Testis (tissue), 2 donors: ENCODE measurements at regions not wholly inside any gene's neighbourhood (a gene's known extent, or its start where the extent isn't known, plus 50 kb on each side); places are given as distances from the start of the nearest gene placed in this dataset.

Experiments
- DNase-seq: peaks from one replicate; pipeline ENCODE4 v3.0.0-alpha.2; 2019
- H3K27ac ChIP-seq, 2 donors: fragments of 200-600 bp; sonication (generic); one replicate each; pipeline ENCODE4 v1.5.1; 2019
- H3K27me3 ChIP-seq: fragments of 200-600 bp; sonication (generic); one replicate; pipeline ENCODE4 v1.5.1; 2019
- H3K36me3 ChIP-seq: fragments of 200-600 bp; sonication (generic); one replicate; pipeline ENCODE4 v1.5.1; 2017; ENCODE audit warnings: low read depth; ENCODE audit errors: missing control alignments
- H3K4me1 ChIP-seq: fragments of 200-600 bp; sonication (generic); one replicate; pipeline ENCODE4 v1.5.1; 2019
- H3K4me3 ChIP-seq, 2 donors: fragments of 200-600 bp; sonication (generic); one replicate each; pipeline ENCODE4 v1.5.1; 2017 to 2019
- H3K9me3 ChIP-seq: fragments of 200-600 bp; sonication (generic); one replicate; pipeline ENCODE4 v1.5.1; 2017
- POLR2A ChIP-seq: fragments of 450-650 bp; IDR thresholded peaks from one replicate; pipeline ENCODE4 v1.6.1; 2017; ENCODE audit warnings: antibody characterized with exemption, mild to moderate bottlenecking, moderate library complexity
- WGBS, 2 donors: methylation state at CpG; one replicate each; pipeline ENCODE4 v1.1.5; 2018; 5-methylcytosine and 5-hydroxymethylcytosine counted together
- intact Hi-C: fragments of 100-400 bp; cut with DNase I; formaldehyde crosslinking; loops from one replicate; pipeline ENCODE4 v1.15.1; 2023; ENCODE audit warnings: low total_unique reads
- TF ChIP-seq, protein P1 (sequence below), 3 experiments: fragments of 450-650 bp in 2 of 3; fragments of 200-600 bp in 1 of 3; sonication (generic) in 1 of 3; IDR thresholded peaks; one replicate each; pipeline ENCODE4 v1.5.1; 2016 to 2019; ENCODE audit warnings: antibody characterized with exemption in 3 of 3, mild to moderate bottlenecking in 2 of 3, moderate library complexity in 1 of 3

DNA sequence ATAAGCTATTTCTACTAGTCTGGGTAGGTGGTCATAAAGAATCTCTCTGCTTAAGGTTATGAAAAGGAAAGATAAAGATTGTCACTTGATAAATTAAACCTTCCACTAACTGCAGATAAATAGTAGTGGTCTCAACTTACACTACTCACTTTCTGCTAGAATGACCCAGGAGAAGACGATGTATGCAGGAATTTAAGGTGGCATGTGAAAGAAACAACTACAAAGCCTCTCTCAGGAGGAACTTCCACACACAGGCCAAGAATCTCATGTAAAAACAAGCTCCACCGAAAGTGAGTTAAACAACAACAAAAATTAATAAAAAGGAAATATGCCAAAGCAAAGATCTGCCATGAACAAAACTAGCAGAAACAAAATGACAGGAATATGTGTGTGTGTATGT is 165.4 kb downstream of the CDC14C start:
- H3K9me3 ChIP-seq: no peaks in the 10 kb centered on the region
- intact Hi-C loops: no loop called here
- no peak for DNase-seq
- TF ChIP-seq, protein P1, sequence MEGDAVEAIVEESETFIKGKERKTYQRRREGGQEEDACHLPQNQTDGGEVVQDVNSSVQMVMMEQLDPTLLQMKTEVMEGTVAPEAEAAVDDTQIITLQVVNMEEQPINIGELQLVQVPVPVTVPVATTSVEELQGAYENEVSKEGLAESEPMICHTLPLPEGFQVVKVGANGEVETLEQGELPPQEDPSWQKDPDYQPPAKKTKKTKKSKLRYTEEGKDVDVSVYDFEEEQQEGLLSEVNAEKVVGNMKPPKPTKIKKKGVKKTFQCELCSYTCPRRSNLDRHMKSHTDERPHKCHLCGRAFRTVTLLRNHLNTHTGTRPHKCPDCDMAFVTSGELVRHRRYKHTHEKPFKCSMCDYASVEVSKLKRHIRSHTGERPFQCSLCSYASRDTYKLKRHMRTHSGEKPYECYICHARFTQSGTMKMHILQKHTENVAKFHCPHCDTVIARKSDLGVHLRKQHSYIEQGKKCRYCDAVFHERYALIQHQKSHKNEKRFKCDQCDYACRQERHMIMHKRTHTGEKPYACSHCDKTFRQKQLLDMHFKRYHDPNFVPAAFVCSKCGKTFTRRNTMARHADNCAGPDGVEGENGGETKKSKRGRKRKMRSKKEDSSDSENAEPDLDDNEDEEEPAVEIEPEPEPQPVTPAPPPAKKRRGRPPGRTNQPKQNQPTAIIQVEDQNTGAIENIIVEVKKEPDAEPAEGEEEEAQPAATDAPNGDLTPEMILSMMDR (IDR thresholded peaks at IDR 0.05): no peak
- no peak for TF ChIP-seq POLR2A
- no peaks in the 10 kb centered on the region for H3K36me3 ChIP-seq
- H3K4me1 ChIP-seq: no peaks in the 10 kb centered on the region
- no peak overlapping the region for H3K27ac ChIP-seq
- H3K4me3 ChIP-seq: no peak overlapping the region
- H3K27me3 ChIP-seq: no peaks in the 10 kb centered on the region
- WGBS, 2 donors: 71 to 73% methylated on average over 2 of the region's 2 CpGs

DNA sequence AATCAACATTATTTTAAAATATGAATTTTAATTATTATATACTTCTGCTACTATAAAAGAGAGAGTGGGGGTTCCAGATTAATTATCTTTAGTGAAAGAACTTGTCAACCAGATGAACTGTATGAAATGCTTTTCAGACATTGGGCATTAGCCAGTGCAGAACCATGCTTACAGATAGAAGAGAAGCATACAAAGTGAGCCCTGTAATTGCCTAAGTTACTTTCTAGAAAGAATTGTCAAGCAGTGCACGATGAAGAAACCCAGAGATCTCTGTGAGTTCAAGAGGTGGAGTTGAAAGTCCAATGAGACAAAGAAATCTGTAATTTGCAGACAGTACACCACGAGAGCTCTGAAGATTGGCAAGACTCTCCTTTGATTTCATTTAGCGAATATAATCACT is 166.7 kb downstream of the CDC14C start:
- Histone ChIP-seq H3K4me3 (no peak overlapping the region), H3K27ac (no peak overlapping the region), H3K4me1 (no peaks in the 10 kb centered on the region), H3K36me3 (no peaks in the 10 kb centered on the region), H3K9me3 (no peaks in the 10 kb centered on the region), H3K27me3 (no peaks in the 10 kb centered on the region)
- TF ChIP-seq, protein P1 (IDR thresholded peaks at IDR 0.05): no peak
- TF ChIP-seq POLR2A: no peak
- intact Hi-C loops: no loop called here
- no peak for DNase-seq
- WGBS, 2 donors: 54 to 78% methylated on average over 3 of the region's 3 CpGs

DNA sequence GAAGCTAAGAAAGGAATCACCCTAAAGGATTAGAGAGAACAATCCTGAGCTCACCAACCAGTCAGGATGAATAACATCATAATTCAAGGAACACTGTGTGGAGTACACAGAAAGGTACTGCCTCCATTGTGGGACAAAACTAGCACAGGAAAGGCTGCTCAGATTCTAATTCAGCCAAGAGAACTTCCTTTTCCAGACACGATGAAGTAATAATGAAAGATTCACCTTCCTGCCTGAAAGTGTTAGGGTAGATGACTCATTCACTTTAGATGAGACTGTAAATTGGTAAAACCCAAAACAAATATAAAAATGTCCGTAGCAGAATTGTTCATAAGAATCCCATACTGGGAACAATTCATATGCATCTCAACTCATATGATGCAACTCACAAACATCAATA is 167.2 kb downstream of the CDC14C start:
- WGBS, 2 donors: 80 to 86% methylated on average over 2 of the region's 2 CpGs
- H3K4me1 ChIP-seq: no peaks in the 10 kb centered on the region
- intact Hi-C loops: no loop called here

DNA sequence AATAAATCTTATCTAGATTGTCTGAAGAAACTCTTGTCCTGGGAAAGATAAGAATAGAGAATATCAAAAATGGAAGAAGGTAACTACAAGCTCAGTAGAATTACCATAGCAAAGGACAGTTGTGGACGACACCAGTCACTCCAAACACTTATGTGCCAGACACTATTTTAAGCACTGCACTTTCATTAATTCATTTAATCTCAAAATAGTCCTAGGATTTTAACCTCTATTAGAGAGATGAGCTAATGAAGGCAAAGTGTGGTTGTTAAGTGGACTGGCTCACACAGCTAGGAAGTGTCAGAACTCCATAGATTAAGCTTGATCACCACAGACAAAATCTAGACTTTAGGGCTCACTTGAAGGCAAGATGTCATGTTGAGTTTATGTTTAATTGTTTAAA is 168.9 kb downstream of the CDC14C start:
- Histone ChIP-seq H3K4me3 (no peak overlapping the region), H3K36me3 (no peaks in the 10 kb centered on the region), H3K27me3 (no peaks in the 10 kb centered on the region), H3K4me1 (no peaks in the 10 kb centered on the region), H3K27ac (no peak overlapping the region), H3K9me3 (no peaks in the 10 kb centered on the region)
- intact Hi-C loops: no loop called here
- TF ChIP-seq, protein P1 (IDR thresholded peaks at IDR 0.05): no peak
- TF ChIP-seq POLR2A: no peak
- DNase-seq: no peak
- 81 to 87% methylated on average over 1 of the region's 1 CpG for WGBS, 2 donors

More for the DNA sequence above, 167.2 kb downstream of the CDC14C start:
- no peaks in the 10 kb centered on the region for H3K9me3 ChIP-seq
- no peak overlapping the region for H3K4me3 ChIP-seq
- no peak overlapping the region for H3K27ac ChIP-seq
- TF ChIP-seq POLR2A: no peak
- TF ChIP-seq, protein P1 (IDR thresholded peaks at IDR 0.05): no peak
- no peaks in the 10 kb centered on the region for H3K27me3 ChIP-seq
- no peaks in the 10 kb centered on the region for H3K36me3 ChIP-seq
- no peak for DNase-seq

DNA sequence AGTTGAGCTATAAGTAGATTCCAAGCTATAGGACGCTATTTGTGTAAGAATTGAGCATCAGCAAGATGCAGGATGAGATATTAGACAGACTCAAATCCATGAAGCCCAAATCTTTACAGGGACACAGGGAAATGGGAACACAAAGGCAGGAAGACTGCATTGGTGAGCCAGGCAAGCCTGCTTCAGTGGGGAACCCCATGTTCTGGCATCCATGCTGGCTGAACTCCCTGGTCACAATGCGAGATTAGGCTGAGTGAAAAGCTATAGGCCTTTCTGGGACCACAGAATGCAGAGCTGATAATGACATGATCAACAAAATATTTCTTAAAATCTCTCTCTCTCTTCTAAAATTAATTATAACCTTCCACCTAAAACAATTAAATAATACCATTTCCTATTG is 170.5 kb downstream of the CDC14C start:
- no peak overlapping the region for H3K4me3 ChIP-seq
- no peak for TF ChIP-seq POLR2A
- TF ChIP-seq, protein P1 (IDR thresholded peaks at IDR 0.05): no peak
- no peak overlapping the region for H3K27ac ChIP-seq
- DNase-seq: no peak
- no peaks in the 10 kb centered on the region for H3K27me3 ChIP-seq
- no peaks in the 10 kb centered on the region for H3K4me1 ChIP-seq
- intact Hi-C loops: no loop called here
- no peaks in the 10 kb centered on the region for H3K36me3 ChIP-seq
- H3K9me3 ChIP-seq: no peaks in the 10 kb centered on the region
- 75 to 85% methylated on average over 2 of the region's 2 CpGs for WGBS, 2 donors
